Hindlimb muscle (tissue), 1 donor: ENCODE measurements at regions not wholly inside any gene's neighbourhood (a gene's known extent, or its start where the extent isn't known, plus 50 kb on each side); places are given as distances from the start of the nearest gene placed in this dataset.

Experiments
- DNase-seq: peaks from one replicate; pipeline ENCODE4 v3.0.0-alpha.2; 2013

DNA sequence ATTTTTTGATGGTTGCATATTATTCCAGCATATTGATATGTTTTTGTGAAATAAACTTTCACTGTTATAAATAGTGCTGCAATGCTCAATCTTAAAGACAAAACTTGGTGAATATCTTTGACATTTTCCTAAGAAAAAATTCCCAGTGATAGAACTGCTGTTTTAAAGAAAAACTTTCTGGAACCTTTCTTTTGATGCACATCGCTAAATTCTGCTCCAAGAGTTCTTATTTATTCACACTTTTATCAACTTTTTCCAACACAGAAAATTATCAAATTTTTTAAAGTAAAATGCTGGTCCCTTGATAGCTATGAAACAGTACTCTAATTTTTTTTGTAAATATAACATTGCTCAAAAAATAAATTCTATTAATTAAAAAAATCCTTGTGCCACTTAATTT, 196.6 kb downstream of the HS3ST3A1 start:
- DNase-seq, result no peak

DNA sequence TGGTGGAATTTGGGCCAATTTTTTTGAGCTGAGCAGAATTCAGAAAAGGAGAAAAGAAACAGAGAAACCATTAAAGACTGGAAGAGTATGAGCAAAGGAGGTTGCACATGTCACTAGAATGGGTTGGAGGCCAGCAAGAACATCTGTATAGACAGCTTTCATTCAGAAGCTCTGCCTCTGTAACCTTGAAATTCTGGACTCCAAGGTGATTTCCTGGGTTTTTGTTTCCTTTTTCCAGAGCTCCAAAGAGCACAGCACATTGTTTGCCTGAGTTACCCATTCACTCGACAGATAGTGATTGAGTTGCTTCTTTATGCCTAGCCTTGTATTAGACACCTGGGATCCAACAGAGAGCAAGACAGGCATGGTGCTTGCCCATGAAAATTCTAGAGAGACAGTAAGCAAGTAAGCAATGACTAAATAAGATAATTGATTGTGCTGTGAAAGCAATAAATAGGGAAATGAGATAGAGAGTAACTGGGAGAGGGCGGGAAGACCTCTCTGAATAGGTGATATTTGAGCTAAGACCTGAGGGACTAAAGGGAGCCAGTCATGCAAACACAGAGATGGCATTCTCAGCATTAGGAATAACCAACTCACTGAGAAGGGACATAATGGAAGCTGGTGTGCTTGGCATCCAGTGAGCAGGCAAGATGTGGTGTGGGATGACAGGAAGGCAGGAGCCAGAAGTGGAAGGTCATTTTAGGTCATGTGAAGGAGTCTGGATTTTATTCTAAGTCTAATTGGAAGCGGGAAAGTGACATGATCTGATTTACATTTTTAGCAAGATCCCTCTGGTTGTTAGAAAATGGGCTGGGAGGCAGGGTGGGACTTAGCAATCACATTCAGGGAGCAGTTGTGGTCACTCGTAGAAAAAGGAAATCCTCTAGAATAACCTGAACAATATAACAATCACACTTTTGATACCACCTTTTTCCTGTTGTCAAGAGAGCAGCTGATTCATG, 197.5 kb downstream of the HS3ST3A1 start:
- DNase-seq, result no peak

DNA sequence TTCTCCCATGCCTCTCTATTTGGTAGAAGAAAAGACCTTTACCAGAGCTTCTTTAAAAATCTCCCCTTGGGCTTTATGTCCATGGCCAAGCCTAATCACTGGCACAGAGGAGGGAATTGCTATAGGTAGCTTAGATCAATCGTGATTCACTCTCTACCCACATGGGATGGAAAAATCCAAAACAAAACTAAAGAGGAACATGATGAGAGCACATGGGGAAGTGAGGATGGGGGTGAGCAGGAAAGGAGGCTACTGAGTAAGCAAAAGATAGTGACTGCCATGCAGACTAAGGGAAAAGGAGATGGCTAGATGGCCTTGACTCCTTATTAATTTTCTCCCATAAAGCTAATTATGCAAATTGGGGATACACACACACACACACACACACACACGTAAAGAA, 201.2 kb downstream of the HS3ST3A1 start:
- no peak for DNase-seq

DNA sequence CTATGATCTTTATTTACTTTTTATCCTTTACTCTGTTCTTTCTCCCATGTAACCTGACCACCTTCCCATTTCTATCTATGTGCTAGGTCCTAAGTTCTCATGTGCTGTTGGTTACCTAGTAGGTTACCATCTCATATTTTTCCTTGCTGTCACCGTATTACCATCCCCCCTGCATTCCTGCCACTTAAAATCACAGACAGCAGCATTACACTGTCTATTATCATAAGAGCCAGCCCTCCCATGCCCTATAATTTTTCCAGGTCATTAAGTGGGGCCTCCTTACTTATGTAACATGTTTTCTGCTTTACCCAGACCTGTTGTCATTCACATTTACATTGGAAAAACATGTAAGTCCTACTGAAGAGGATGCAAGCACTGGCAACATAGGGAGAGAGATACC, 202.9 kb downstream of the HS3ST3A1 start:
- no peak for DNase-seq

GRCh38 chr17:13398091-13398490, 203.6 kb downstream of the HS3ST3A1 start:
- no peak for DNase-seq

DNA sequence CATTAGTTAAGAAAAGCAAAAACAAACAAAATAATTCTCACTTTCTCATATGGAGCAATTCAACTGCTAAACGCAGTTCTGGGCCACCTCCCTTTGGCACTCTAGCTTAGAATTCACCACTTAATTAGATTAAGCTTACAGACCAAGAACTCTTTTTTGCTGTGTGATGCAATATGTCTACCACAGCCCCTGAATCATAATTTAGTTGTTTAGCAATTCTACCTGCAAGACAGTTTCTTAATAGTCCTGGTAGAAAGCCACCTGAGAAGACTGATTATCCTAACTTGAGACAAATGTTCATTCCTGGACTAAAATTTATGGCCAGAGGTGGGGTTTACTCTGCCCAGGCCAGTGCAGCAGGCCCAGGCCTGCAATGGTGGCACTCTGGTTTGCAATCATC, 205.9 kb downstream of the HS3ST3A1 start:
- no peak for DNase-seq

DNA sequence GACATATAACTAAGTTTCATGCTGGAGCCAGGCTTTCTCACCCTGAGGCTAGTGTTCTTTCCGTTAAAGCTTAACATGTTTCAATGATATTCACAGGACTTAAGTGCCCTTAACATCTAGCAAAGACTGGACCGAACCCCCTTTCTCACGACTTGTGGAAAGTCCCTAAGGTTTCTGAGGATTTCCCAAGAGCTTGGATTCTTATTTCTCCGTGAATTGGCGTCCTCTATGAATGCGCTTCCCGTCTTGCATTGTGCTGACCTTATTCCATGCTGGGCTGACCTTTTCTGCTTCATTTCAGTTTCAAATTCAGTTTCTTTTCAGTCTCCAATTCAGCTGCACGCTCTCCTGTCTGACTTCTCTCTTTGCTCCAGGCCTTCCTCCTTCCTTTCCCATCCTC, 206.4 kb downstream of the HS3ST3A1 start:
- no peak for DNase-seq

DNA sequence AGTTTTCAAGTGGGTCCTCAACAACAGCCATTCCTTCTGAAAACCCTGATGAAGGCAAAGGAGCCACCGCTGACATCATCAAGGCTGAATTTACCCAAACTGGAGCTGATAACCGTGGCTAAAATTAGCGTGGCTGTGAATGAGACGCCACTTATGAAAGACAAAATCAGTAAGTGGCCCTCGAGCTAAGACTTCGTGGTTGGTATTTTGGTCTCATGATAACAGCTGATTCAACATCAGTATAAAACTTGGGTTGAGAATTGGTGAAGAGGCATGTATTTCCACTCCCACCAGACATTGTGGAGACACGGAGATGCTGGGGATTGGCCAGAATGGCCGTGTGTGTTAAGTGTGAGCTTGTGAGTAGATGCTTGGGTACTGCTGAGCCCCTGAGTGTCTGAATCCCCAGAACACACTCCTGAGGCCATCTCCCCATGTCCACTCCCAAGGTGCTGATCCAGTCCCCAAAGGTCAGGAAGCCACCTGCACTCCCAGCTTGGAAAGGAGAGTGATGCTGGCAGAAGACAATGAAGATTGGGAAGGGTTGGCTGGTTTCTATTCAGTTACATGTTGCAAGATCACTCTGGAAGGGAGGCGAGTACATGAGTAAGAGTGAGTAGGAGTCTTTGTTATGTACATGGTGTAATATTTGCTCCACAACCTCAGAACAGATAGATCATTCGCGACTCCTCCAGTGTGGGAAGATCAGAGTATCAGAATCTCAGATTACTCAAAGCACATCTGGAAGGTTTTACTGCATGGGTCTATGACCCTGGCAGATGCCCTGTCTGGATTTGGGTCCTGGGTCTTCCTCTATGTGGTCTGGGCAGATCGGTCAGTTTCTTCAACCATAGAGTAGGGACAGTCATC, 207.7 kb downstream of the HS3ST3A1 start:
- DNase-seq, result no peak

DNA sequence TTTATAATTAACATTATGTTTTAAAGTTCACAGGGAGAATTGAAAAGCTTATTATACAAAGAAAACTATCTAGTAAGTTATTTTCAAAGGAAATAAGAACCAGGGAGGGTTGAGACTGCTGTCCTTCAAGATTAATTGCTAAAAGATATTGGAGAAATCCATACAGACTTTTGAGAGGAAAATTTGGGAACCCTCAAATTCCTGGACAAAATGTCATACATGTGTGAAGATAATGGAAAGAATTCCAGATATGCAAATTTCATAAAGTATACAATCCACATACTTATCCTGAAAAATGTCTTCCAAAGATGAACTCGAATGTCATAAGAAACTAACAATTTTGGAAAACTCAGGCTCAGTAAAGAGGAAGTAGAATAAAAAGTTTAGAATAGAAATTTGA, 213.8 kb downstream of the HS3ST3A1 start:
- DNase-seq, result no peak

DNA sequence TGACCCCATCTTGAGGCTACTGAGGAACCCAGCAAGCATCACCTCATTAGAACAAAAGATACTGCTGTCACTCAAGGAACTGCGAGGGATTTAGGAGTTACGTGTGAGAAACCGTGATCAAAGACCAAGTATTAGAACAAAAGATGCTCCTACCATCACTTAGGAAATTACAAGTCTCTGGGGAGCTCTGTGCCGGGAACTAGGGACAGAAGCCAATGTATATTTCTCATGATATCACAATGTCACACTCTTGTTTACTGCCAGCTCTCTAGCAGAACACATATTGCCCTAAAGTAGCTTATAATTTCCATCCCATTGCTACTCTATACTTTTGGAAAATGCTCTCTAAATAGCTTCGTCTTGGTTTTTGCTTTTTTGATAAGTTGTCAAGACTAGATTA, 214.5 kb downstream of the HS3ST3A1 start:
- DNase-seq, result no peak

DNA sequence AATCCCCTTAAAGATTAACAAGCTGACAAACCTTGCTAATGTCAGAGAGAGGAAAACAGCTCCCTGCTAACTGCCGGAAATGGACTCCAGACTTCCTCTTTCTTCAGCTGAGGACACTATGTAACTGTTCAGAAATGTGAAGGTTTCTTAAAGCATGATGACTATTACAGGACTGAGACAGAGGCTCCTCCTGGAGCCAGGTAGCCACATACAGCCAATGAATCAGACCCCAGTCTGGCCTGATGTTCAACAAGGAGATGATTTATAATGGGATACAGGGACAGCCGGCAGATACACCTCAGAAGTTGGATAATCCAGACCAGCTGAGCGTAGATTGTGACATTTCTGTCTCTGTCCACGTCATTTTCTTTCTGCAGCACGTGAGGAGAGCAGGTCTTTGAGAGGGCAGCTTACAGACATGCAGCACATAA, 216.2 kb downstream of the HS3ST3A1 start:
- no peak for DNase-seq

GRCh38 chr17:13384626-13385025, 217.1 kb downstream of the HS3ST3A1 start:
- DNase-seq, result no peak

- peak; percentile 51 for DNase-seq
Measured at GRCh38 chr17:13378361-13378760, 223.4 kb downstream of the HS3ST3A1 start.

DNA sequence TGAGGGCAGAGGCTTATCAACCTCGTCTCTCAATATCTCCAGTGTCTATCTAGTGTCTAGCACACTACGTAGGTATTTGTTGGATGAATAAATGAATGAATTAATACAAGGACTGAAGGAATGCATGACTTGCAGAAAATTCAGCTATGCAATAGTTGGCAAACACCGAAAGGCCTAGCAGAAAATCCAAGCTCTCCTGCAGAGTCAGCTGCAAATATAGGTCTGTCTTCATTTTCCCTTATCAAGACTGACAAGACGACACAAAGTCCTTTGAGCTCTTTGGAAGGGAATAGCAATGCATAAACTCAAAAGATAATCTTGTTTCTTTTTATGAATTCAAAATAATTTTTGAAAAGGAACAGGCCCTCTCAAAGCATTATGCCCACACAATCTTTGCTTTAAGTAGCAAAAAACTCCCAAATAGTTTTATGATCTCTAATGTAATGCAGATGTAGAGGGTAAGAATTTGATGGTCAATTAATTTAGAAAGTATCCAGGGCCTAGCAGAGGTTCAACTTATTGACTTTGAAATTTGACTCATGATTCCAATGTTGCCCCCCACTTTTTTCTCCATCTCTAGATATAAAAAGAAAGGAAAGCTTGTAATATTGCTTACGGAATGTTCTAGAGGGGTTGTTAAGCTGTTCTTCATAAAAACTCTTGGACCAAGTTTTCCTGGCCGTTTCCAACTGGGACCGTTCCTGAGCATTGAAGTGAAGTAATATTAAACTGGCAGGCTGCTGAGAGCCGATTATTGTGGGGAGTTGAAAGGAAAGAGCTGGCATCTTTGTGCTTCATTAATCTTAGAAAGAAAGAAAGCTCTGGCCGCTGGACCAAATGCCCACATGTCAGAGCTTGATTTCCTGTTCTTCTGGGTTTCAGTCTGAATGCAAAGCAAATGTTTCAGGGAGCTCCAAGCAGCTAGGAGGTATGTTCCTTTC, 227.3 kb downstream of the HS3ST3A1 start:
- DNase-seq, result no peak

- DNase-seq, result no peak
Measured at GRCh38 chr17:13372432-13372831, 229.3 kb downstream of the HS3ST3A1 start.

- no peak for DNase-seq
Measured at GRCh38 chr17:13367154-13367553, 234.6 kb downstream of the HS3ST3A1 start.

DNA sequence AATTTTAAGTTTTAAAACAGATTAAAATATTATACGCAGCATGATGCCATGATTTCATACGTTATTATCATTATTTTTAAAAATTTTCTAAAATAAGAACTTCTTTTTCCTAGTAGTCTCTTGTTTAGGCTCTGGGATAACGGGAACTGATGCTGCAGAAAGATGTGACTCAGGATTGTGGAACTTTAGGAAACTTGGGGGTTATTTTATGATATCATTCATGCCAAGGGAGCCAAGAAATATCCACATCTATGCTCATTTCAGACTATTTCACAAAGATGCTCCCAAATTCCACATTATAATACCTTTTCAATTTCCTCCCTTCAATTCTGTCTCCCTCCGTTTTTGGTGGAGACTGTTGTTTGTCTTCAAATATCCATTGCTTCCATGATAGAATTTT, 236.4 kb downstream of the HS3ST3A1 start:
- DNase-seq, result no peak

GRCh38 chr17:13363771-13364170, 238.0 kb downstream of the HS3ST3A1 start:
- no peak for DNase-seq

- no peak for DNase-seq
Measured at GRCh38 chr17:13362341-13363122, 239.2 kb downstream of the HS3ST3A1 start.

DNA sequence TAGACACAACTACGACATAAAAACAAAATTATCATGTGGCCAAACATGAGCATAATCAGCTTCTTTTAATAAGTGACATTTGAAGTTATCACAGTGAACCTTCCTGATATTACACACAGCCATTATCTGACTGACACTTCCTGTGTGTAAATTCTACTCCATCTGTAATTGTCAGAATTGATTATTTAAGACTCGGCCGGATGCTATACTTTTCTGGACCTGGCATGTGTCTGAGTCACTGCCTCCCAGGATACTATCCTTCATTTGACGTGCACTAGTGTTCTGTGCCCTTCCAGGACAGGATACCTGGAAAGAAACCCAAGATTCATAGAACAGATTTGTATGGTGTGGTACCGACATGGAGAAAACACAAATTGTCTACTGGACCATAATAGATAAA, 242.0 kb downstream of the HS3ST3A1 start:
- DNase-seq, result no peak

GRCh38 chr17:13355054-13355453, 246.7 kb downstream of the HS3ST3A1 start:
- no peak for DNase-seq

GRCh38 chr17:13353590-13353989, 248.1 kb downstream of the HS3ST3A1 start:
- DNase-seq, result peak; percentile 15
